ENCODE measurements at regions not wholly inside any gene's neighbourhood (a gene's known extent, or its start where the extent isn't known, plus 50 kb on each side); places are given as distances from the start of the nearest gene placed in this dataset.

DNA sequence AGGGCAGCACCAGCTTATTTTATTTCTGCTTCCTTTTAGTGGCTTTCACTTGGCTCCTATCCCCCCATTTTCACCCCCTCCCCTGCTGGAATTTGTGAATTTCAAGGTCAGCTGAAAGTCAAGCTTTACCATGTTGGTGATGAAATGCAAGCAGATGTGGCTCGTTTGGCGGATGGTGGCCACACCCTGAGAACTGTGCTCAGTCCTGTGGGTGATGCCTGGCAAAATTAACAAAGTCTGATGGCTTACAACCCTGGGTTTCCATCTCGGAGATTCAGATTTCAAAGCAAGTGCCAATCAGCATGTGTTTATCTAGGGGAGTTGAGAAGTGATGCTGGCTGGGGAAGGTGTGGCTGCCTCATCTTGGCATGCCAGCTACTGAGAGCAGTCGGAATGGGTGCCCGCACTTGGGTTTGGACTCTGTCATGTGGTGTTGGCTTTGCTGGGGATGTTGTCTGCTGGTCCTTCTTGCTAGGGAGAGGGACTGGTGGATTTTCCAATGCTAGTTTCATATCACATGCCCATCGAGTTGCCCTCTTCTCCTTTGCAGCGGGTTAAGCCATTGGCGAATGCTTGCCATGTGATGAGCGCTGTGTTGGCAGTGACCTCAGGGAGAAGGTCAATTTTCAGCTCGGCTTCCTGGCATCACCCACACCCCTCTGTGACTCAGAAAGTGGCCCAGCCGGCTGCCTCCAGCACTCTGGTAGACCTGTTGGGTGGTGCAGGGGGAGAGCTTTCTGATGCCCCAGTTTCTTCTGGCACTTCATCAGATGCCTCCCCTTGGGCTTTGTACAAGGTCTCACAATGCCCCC, 77.0 kb upstream of the PITX1 start:
- no peaks in the 10 kb centered on the region for H4K20me1 ChIP-seq (ENCODE audit: insufficient read depth, low read length)
- peaks cover 7% of the 10 kb centered on the region for H3K4me1 ChIP-seq (ENCODE audit: low read length)
- H3K27me3 ChIP-seq (ENCODE audit: low read depth, low read length): no peaks in the 10 kb centered on the region
- no peaks in the 10 kb centered on the region for H3K36me3 ChIP-seq (replicated peaks; ENCODE audit: low read depth, low read length)
- no peaks in the 10 kb centered on the region for H3K9me3 ChIP-seq (ENCODE audit: insufficient read depth, low read length)
- no peak overlapping the region for H3K4me3 ChIP-seq (ENCODE audit: low read length)
- H3K4me2 ChIP-seq (ENCODE audit: low read length): no peak overlapping the region
- no peak overlapping the region for H3K9ac ChIP-seq (ENCODE audit: low read length)
- no peak overlapping the region for H3K27ac ChIP-seq (ENCODE audit: low read length)
- TF ChIP-seq CTCF (IDR thresholded peaks at IDR 0.05; ENCODE audit: low read depth, low read length) (no peak), EZH2phosphoT487 (IDR thresholded peaks at IDR 0.05; ENCODE audit: low read depth) (no peak)
- no peak overlapping the region for H2AFZ ChIP-seq (ENCODE audit: low read depth, low read length)
- no peaks in the 10 kb centered on the region for H3K79me2 ChIP-seq (ENCODE audit: low read length)

DNA sequence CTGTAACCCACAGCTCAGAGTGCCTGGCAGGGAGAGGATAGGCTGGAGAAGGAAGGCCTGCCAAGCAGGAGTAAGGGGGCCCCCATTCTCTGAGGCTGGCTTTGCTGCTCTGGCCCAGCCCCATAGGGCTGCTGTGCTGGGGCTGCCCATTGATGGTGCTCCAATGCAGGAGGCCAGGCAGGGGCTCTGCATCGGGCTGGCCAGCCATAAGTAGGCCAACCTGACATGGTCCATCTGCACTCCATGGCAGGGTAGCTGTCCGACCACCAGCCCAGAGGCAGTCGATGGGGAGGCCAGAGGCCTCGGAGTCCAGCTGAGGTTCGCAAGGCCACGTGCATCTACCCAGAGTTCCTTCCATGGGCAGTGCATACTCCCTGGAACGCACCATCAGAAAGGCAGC, 75.0 kb upstream of the PITX1 start:
- Histone ChIP-seq H3K4me1 (ENCODE audit: low read length) (peaks cover 7% of the 10 kb centered on the region), H3K9me3 (ENCODE audit: insufficient read depth, low read length) (no peaks in the 10 kb centered on the region), H3K79me2 (ENCODE audit: low read length) (no peaks in the 10 kb centered on the region), H3K27ac (ENCODE audit: low read length) (no peak overlapping the region), H3K4me2 (ENCODE audit: low read length) (no peak overlapping the region), H3K36me3 (replicated peaks; ENCODE audit: low read depth, low read length) (no peaks in the 10 kb centered on the region), H4K20me1 (ENCODE audit: insufficient read depth, low read length) (no peaks in the 10 kb centered on the region), H3K9ac (ENCODE audit: low read length) (no peak overlapping the region), H3K27me3 (ENCODE audit: low read depth, low read length) (no peaks in the 10 kb centered on the region), H3K4me3 (ENCODE audit: low read length) (no peak overlapping the region), H2AFZ (ENCODE audit: low read depth, low read length) (no peak overlapping the region)
- no peak for TF ChIP-seq EZH2phosphoT487 (IDR thresholded peaks at IDR 0.05; ENCODE audit: low read depth)
- TF ChIP-seq CTCF (IDR thresholded peaks at IDR 0.05; ENCODE audit: low read depth, low read length): no peak

DNA sequence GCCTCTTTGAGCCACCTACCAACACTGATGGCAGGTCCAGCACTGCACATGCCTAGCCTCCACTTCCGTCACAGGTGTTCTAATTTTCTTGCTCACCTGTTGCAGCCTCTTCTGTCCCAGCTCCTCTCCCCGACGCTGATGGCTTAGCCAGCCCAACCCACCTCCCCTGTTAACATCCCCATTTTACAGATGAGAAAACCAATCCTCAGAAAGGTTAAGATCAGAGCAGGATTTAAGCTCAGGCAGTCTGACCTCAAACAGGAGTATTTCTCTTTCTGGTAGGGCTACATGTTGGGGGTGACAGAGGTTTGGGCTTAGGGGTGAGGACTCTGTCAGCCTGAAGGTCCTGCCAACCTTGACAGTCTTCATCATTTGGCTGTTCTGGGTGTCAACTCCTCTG, 74.5 kb upstream of the PITX1 start:
- Histone ChIP-seq H3K9ac (ENCODE audit: low read length) (no peak overlapping the region), H3K36me3 (replicated peaks; ENCODE audit: low read depth, low read length) (no peaks in the 10 kb centered on the region), H3K4me3 (ENCODE audit: low read length) (no peak overlapping the region), H3K79me2 (ENCODE audit: low read length) (no peaks in the 10 kb centered on the region), H3K4me1 (ENCODE audit: low read length) (peaks cover 7% of the 10 kb centered on the region), H3K4me2 (ENCODE audit: low read length) (no peak overlapping the region), H2AFZ (ENCODE audit: low read depth, low read length) (no peak overlapping the region), H3K27ac (ENCODE audit: low read length) (no peak overlapping the region), H3K9me3 (ENCODE audit: insufficient read depth, low read length) (no peaks in the 10 kb centered on the region), H3K27me3 (ENCODE audit: low read depth, low read length) (no peaks in the 10 kb centered on the region), H4K20me1 (ENCODE audit: insufficient read depth, low read length) (no peaks in the 10 kb centered on the region)
- TF ChIP-seq CTCF (IDR thresholded peaks at IDR 0.05; ENCODE audit: low read depth, low read length): no peak
- no peak for TF ChIP-seq EZH2phosphoT487 (IDR thresholded peaks at IDR 0.05; ENCODE audit: low read depth)

DNA sequence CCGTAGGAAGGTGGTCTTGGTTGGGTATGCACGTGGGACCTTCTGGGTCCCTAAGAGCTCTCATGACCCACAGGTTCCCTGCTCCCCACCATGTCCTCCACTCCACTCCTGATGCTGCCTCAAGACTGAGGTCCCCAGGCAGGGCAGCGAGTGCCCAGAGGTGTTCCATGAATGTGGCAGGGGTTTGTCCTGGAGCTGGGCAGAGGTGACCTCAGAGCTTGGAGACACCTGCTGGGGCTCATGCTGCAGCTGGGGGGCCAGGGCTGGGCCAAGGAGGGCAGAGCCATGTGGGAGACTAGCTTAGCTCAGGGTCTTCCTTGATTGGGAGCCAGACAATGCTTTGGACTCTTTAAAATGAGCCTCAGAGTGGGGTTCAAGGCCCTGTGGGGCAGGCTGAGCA, 74.0 kb upstream of the PITX1 start:
- Histone ChIP-seq H3K4me3 (ENCODE audit: low read length) (no peak overlapping the region), H3K4me2 (ENCODE audit: low read length) (no peak overlapping the region), H2AFZ (ENCODE audit: low read depth, low read length) (no peak overlapping the region), H3K36me3 (replicated peaks; ENCODE audit: low read depth, low read length) (no peaks in the 10 kb centered on the region), H4K20me1 (ENCODE audit: insufficient read depth, low read length) (no peaks in the 10 kb centered on the region), H3K4me1 (ENCODE audit: low read length) (peaks cover 7% of the 10 kb centered on the region), H3K27ac (ENCODE audit: low read length) (no peak overlapping the region), H3K9me3 (ENCODE audit: insufficient read depth, low read length) (no peaks in the 10 kb centered on the region), H3K27me3 (ENCODE audit: low read depth, low read length) (no peaks in the 10 kb centered on the region), H3K79me2 (ENCODE audit: low read length) (no peaks in the 10 kb centered on the region), H3K9ac (ENCODE audit: low read length) (no peak overlapping the region)
- TF ChIP-seq CTCF (IDR thresholded peaks at IDR 0.05; ENCODE audit: low read depth, low read length) (no peak), EZH2phosphoT487 (IDR thresholded peaks at IDR 0.05; ENCODE audit: low read depth) (no peak)

Data from OCI-LY3 (cell line).